ENCODE measurements at regions not wholly inside any gene's neighbourhood (a gene's known extent, or its start where the extent isn't known, plus 50 kb on each side); places are given as distances from the start of the nearest gene placed in this dataset.
"Not testable (repeated sequence)": the region's sequence is repeated elsewhere in the genome, so short reads cannot be mapped to it uniquely, and the experiment has no call there.

DNA sequence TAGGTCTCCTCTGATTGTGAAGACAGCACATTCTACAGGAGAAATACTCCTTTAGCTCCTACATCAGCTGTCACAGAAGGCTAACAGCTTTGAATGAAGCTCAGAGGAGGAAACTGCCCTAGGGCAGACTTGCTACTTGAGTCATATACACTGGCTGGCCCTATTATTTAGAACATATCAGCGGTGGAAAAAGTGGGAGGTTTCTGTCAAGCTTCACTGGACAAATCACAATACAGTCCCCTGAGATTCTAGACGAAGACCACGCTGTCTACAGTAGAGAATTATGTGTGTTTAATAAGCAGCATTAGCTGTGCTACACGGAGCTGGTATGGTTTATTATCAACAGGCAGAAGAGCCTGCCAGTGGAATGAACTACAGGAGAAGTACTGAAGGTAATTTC, 230.9 kb upstream of the FSIP2 start:
- no peak for DNase-seq (ENCODE audit: low read depth in 2 of 2)

DNA sequence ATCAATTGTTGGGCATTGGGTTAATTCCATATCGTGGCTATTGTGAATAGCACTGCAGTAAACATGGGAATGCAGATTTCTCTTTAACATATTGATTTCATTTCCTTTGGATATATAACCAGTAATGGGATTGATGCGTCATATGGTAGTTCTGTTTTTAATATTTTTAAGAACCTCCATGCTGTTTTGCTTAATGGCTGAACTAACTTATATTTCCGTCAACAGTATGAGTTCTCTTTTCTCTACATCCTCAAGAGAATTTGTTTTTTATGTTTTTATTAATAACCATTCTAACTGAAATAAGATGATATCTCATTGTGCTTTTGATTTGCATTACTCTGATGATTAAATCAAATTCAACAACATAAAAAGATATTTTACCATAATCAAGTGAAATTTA, 228.5 kb upstream of the FSIP2 start:
- no peak for DNase-seq (ENCODE audit: low read depth in 2 of 2)

GRCh38 chr2:185511925-185512324, 226.7 kb upstream of the FSIP2 start:
- no peak for DNase-seq (ENCODE audit: low read depth in 2 of 2)

GRCh38 chr2:185522472-185522871, 216.1 kb upstream of the FSIP2 start:
- DNase-seq (ENCODE audit: low read depth in 2 of 2): no peak

DNA sequence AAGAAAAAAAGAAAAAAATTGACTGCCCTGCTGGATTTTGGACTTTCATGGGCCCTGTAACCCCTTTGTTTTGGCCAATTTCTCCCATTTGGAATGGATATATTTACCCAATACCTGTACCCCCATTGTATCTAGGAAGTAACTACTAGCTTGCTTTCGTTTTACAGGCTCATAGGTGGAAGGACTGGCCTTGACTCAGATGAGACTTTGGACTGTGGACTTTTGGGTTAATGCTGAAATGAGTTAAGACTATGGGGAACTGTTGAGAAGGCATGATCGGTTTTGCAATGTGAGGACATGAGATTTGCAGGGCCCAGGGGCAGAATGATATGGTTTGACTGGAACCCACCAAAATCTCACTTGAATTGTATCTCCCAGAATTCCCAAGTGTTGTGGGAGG, 214.4 kb upstream of the FSIP2 start:
- not testable (repeated sequence) for DNase-seq (ENCODE audit: low read depth in 2 of 2)

GRCh38 chr2:185526161-185526560, 212.4 kb upstream of the FSIP2 start:
- no peak for DNase-seq (ENCODE audit: low read depth in 2 of 2)

DNA sequence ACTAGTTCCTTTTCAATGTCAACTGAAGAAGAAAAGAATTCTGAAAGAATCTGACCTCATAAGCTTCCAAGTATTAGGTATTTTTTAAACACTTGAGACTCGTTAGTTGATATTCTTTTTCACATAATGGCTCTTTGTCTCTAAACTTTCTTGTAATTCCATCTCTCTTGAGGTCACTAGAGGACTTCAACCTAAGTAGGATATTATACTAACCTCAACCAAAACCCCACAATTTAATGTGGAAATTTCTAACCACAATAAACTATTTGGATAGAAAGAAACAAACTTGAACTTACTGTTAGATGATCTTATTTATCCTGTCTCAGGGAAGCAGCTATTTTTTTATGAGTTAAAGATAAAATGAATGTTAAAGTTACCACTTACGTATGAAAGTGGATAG, 206.9 kb upstream of the FSIP2 start:
- DNase-seq (ENCODE audit: low read depth in 2 of 2): no peak

GRCh38 chr2:185537689-185538088, 200.9 kb upstream of the FSIP2 start:
- DNase-seq (ENCODE audit: low read depth in 2 of 2): no peak

DNA sequence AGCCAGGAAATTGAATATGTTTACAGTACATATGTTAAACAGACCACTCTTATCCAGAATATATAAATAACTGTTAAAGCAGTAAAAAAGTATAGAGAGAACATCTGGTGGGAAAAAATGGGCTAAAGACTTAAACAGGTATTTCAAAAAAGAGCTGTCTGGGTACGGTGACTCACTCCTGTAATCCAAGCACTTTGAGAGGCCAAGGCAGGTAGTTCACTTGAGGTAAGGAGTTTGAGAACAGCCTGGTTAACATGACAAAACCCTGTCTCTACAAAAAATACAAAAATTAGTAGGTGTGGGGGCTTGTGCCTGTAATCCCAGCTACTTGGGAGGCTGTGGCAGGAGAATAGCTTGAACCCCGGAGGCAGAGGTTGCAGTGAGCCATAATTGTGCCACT, 171.4 kb upstream of the FSIP2 start:
- no peak for DNase-seq (ENCODE audit: low read depth in 2 of 2)

DNA sequence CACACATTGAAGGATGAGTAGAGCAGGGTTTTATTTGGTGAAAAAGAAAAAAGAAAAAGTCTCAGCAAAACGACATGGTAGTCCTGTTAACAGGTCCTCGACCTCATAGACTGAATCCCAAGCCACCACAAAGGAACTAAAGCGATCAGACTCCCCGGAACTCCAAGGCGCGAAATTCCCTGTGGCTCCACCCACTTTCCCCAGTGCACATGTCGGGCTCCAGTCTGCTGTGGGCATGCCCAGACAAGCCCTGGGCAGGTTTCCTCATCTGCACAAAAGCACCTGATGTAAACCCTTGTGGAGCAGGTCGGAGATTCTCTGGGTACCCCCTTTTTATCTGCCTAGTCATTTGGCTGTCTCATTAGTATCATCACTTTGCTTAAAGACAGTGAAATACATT, 170.7 kb upstream of the FSIP2 start:
- DNase-seq (ENCODE audit: low read depth in 2 of 2): no peak

- no peak for DNase-seq (ENCODE audit: low read depth in 2 of 2)
Measured at GRCh38 chr2:185578322-185578721, 160.3 kb upstream of the FSIP2 start.

GRCh38 chr2:185583058-185583816, 155.4 kb upstream of the FSIP2 start:
- DNase-seq (ENCODE audit: low read depth in 2 of 2): no peak

GRCh38 chr2:185585165-185585564, 153.4 kb upstream of the FSIP2 start:
- not testable (repeated sequence) for DNase-seq (ENCODE audit: low read depth in 2 of 2)

- not testable (repeated sequence) for DNase-seq (ENCODE audit: low read depth in 2 of 2)
Measured at GRCh38 chr2:185591276-185591675, 147.3 kb upstream of the FSIP2 start.

DNA sequence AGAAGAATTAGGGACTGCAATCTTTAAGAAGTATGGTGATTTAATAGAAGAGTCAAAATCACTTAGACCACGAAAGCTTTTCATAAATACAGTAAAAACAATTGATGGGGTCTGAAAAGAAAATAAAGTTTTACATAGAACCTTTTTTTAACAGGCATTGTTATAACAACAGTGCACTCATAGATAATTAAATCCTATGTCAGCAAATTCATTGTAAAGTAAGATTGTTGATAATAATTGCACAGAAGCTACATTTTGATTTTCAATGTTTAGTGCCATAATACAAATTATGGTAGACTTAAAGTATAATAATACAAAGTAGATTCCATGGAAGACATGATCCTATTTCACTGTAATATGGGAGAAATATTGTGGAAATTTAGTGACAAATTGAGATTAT, 130.7 kb upstream of the FSIP2 start:
- DNase-seq (ENCODE audit: low read depth in 2 of 2): no peak

DNA sequence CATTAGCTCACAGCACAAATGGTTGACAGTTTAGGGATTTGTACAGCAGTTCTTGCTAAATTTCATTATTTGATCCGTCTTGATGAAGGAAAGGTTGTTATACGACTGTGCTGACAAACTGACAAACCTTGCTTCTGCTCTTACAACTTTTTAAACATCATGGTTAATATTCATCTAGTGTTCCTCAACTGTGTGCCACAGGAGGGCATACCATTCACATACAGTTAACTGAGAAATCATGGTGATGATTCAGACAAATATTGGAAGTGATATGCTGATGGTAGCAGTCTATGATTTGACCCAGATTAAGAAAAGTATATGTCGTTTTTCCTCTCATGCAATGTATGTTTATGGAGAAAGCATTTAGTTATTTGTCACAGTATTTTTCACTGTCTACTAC, 129.8 kb upstream of the FSIP2 start:
- no peak for DNase-seq (ENCODE audit: low read depth in 2 of 2)

- no peak for DNase-seq (ENCODE audit: low read depth in 2 of 2)
Measured at GRCh38 chr2:185610301-185610700, 128.3 kb upstream of the FSIP2 start.

GRCh38 chr2:185618625-185619024, 120.0 kb upstream of the FSIP2 start:
- peak; percentile 1 to 3 for DNase-seq (ENCODE audit: low read depth in 2 of 2)

GRCh38 chr2:185625604-185626003, 113.0 kb upstream of the FSIP2 start:
- no peak for DNase-seq (ENCODE audit: low read depth in 2 of 2)

GRCh38 chr2:185628985-185629384, 109.6 kb upstream of the FSIP2 start:
- DNase-seq (ENCODE audit: low read depth in 2 of 2): no peak

DNA sequence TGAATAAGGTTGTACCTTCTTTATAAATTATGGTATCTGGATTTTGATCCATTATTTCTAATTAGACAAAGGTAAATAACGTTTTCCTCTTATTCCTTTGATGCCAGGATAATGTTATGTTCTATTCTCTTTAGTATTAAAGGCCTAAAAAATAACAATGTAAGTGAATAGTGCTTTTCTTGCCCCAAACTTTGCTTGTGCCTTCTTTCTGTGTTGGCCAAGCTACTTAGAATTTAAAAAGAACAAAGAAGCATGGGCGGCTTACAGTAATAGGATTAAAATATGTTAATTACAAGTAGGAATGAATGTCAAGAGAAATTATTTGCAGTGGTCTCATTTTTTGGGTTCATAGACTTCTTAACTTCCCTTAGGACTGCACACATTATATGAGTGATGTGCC, 105.0 kb upstream of the FSIP2 start:
- DNase-seq (ENCODE audit: low read depth in 2 of 2): no peak

- DNase-seq (ENCODE audit: low read depth in 2 of 2): no peak
Measured at GRCh38 chr2:185638771-185639170, 99.8 kb upstream of the FSIP2 start.

DNA sequence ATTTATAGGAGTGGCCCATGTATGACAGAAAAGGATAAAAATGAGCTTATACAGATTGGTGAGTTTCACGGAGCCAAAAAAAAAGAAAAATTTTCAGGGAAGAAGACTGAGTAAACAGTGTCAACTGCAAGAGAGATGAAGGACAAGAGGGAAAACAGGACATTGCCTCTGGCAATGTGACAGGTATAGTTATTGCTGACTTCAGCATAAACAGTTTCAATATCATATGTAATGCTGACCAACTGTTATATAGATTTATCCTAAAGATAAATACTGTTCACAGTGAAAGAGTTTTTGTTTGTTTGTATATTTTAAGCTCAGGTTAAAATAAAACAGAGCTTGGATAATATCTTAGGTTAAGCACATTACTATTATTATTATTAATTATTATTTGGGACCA, 98.0 kb upstream of the FSIP2 start:
- DNase-seq (ENCODE audit: low read depth in 2 of 2): no peak

GRCh38 chr2:185643434-185643833, 95.2 kb upstream of the FSIP2 start:
- DNase-seq (ENCODE audit: low read depth in 2 of 2): no peak

Data from fibroblast of skin of left quadriceps (primary cell).